AG08395 (cell line): ENCODE measurements at regions not wholly inside any gene's neighbourhood (a gene's known extent, or its start where the extent isn't known, plus 50 kb on each side); places are given as distances from the start of the nearest gene placed in this dataset.
A peak's percentile ranks its signal among the peaks of the same experiment; 100 is the strongest.
"Not testable (repeated sequence)": the region's sequence is repeated elsewhere in the genome, so short reads cannot be mapped to it uniquely, and the experiment has no call there.

Source experiments
- DNase-seq: peaks from one replicate; pipeline ENCODE4 v3.0.0; 2012; ENCODE audit warnings: mixed read lengths, low spot score

DNA sequence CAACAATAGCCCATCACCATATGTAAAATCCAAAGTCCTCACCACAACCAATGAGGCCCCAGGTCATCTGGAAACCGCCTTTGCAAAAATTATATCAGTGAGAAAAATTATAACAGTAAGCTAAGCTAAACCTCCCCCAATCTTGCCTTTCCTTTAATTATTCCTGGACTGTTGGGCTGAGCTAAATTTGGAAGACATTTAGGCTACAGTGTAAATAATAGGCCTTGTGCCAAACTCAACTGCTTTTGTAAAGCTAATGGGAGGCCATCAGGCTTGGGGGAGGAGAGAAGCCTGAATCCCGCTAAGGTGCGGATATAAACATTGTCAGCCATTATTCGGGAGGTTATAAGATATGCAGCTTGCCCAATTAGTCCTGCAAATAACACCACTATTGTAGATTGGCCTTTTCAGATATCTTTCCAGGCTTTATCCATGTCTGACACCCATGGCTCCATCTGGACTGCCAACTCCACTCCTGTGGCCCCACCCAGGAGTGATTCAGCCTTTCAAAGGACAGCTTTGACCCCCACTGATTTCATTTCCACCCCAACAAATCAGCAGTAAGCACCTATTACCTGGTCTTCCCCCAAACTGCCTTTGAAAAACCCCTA lies 53.0 kb upstream of the CA12 start:
- no peak for DNase-seq

DNA sequence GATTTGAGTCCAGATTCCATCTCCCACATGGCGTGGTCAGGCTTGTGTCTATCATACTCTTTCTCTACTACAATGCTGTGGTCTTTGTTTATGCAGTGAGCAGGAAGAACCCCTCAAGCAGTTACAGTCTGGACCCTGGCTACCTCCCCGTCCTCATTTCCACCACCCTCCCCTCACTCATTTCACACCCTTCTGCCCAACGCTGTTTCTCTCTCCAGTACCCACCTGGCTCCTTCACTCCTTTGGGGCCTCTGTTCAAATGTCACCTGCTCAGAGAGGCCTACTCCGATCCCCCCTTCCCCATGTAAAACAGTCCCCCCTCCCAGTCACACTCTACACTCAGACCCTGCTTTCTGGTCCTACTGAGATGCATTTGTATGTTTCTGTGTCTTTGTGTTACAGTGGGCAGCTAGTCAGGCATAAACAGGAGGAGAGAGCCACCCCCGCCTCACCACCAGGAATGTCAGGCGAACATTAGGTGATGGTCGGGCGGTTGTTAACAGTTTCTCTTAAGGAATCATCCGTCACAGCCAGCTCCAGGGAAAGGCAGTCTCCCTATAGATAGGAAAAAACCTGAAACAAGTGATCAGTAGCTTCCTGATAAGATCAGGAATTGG lies 53.7 kb upstream of the CA12 start:
- no peak for DNase-seq

GRCh38 chr15:63436341-63436740 lies 54.7 kb upstream of the CA12 start:
- no peak for DNase-seq

DNA sequence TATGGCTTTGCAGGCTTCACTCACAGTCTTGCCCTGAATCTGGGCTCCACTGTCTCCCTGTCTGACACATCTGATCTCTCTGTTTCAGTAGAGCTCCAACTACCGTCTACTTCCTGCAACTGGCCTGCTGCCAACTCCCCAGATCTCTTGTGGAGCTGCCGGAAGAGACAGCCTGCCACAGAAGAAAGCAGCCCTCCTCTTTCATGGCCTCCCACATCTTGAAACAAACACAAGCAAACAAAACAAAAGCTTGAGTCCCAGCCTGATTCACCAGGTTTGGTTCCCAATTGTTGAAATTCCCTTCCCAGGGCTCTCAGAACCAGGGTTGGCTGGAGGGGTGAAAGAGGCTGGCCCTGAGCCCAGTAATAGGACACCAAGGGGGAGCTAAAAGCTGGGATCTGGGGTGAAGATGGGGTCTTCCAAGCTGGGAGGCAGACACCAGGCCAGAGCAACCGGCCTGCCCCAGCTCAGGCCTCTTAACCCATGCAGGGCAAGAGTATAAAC lies 55.3 kb upstream of the CA12 start:
- peak; percentile 81 for DNase-seq

- DNase-seq, result peak; percentile 58
Observed at GRCh38 chr15:63439536-63440264, 58.1 kb upstream of the CA12 start.

- DNase-seq, result no peak
Observed at GRCh38 chr15:63440265-63440648, 58.6 kb upstream of the CA12 start.

DNA sequence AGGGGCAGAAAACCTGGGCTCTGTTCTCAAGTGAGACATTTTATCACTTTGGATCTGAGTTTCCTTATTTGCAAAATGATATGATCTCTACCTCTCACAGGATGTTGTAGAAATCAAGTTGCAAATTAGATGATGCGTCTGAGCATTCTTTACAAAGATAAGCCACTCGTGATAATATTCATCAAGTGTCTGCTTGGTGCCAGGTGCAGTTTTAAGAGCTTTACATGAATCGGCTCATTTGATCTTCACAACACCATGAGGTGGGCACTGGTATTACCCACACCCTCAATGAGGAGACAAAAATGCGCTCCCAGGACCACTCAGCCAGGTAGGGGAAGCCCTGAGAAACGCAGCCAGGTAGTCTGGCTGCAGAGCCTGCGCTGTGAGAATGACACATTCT lies 59.1 kb upstream of the CA12 start:
- no peak for DNase-seq

DNA sequence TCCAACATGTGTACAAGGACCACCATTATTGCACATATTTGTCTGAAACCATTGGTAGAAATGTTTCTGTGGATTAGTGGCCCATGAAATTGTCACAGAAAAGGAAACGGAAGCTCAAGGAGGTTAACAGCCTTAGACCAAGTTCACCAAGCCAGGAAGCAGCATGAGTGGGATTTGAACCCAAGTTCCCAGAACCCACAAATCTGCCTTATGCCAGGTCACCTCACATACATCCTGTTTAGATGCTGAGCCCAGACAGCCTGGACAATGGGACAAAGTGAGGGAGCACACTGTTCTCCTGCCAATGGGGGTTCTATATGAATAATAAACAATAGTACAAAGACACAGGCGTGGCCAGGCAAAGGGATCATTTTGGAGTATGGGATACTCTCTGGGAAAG lies 59.6 kb upstream of the CA12 start:
- no peak for DNase-seq

GRCh38 chr15:63442080-63442479 lies 60.4 kb upstream of the CA12 start:
- DNase-seq, result no peak

DNA sequence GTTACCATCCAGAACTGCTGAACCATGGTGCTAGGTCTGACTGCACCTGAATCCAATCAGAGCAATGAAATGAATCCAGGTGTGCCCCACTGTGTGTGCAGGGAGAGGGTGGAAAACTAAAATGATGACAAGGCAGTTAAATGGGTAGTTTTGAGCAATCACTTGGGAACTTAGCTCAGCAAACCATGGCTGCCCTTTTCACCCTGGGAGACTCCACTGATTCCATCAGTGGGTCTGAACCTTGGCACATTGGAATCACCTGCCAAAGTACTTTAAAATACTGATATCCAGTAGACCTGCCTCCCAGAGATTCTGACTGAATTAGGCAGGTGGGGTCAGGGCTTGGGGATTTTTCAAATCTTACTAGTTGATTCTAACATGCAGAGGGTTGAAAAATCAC lies 59.8 kb upstream of the USP3 start:
- no peak for DNase-seq

GRCh38 chr15:63446255-63446654 lies 58.1 kb upstream of the USP3 start:
- no peak for DNase-seq

GRCh38 chr15:63447017-63447676 lies 57.2 kb upstream of the USP3 start:
- DNase-seq, result no peak

- no peak for DNase-seq
Observed at GRCh38 chr15:63448266-63448665, 56.1 kb upstream of the USP3 start.

- DNase-seq, result not testable (repeated sequence)
Observed at GRCh38 chr15:63448872-63449555, 55.4 kb upstream of the USP3 start.

- DNase-seq, result peak; percentile 19
Observed at GRCh38 chr15:63449731-63450130, 54.7 kb upstream of the USP3 start.

- no peak for DNase-seq
Observed at GRCh38 chr15:63450884-63451225, 53.5 kb upstream of the USP3 start.

- DNase-seq, result no peak
Observed at GRCh38 chr15:63451671-63452315, 52.6 kb upstream of the USP3 start.

GRCh38 chr15:63452552-63453136 lies 51.7 kb upstream of the USP3 start:
- DNase-seq, result no peak

DNA sequence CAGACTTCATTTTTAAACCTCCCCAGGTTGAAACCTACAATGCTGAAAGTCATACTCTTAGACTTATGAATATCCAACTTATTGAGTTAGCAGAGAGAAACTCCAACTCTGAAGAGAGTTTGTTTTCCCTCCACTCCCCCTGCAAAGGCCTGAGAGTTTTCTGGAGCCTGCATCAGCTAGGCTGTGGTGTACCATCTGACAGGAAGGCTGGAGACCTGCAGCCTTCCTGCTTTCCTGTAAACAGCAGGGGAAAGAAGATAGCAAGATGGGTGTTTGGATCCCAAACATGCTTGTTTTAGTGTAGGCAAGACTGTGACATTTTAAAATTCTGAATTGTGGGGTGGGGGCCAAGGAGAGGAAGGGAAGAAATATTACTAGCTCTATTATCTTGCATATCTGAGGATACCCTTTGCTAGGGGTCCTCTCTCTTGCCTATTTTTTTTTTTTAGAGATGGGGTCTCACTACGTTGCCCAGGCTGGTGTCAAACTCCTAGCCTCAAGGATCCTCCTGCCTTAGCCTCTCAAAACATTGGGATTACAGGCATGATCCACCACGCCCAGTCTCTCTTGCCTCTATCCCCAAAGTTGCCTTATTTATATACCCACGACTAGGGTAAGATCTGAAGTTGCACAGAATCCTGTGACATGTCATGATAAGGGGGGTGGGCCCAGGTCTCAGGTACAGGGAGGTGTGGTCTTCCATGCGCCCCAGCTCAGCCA lies 51.0 kb upstream of the USP3 start:
- no peak for DNase-seq

DNA sequence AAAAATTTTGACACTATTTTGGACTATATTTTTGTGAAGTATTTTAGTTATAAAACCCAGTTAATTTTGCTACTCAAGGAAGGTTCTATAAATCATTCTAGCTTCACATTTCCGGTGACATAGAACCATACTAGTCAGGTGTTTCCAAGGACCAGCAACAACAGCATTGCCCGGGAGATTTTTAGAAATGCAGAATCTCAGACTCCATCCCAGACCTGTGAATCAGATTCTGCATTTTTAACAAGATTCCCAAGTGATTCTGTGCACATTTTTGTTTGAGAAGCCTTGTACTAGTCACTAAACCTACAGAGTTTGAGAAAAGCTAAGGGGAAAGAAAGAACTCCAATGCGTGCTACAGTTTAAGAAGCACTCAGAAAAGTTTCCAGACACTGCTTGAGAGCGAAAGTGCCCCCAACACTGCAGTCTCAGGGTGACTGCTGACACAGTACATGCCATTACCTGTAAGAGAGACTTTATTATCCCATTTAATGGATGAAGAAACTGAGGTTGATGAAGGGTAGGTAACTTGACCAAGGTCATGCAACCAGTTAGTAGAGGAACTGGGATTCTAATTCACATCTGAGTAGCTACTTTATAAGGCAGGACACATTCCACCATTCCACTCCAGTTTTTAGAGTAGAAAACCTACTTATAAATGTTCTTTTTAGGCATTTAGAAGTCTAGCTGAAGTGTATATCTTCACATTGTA lies 49.7 kb upstream of the USP3 start:
- no peak for DNase-seq
